ENCODE measurements at regions not wholly inside any gene's neighbourhood (a gene's known extent, or its start where the extent isn't known, plus 50 kb on each side); places are given as distances from the start of the nearest gene placed in this dataset.

DNA sequence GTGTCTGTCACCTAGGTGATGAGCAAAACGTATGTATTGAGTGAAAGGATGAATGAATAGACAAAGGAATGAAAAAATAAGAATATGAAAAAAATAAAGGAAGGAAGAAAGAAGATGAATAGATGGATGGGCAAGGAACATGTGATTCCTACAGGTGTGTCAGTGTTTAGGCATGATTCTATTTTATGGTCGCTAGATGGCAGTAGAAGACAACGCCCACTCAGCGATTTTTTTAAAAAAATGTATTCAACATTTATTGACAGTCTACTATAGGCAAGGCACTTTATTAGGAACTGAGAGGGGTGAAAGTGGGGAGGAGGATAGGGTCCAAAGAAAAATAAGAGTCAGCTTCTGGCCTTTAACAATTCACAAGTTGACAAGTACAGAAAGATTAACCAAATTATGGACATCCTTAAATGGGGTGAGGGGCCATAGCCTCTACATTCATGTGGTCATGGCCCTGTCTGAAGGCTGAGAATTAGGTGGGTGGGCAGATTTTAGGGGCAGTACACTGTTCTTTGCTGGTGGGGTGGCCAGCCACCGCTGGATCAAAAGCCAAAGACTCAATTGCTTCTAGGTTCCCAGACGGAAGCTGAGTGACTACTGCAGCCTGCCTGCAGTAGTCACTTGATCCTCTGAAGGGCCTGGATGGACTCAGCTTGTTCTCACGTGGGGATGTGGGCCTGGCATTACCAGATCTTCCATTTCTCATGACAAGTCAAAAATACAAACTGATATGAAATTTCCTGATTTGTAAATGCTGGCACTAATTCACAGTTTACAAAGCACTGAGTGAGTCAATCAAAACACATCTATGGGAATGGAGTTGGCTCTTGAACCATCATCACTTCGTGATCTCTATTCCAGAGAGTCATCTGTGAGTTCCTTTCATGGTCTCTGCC is 83.9 kb downstream of the FASLG start:
- TF ChIP-seq, protein P1, sequence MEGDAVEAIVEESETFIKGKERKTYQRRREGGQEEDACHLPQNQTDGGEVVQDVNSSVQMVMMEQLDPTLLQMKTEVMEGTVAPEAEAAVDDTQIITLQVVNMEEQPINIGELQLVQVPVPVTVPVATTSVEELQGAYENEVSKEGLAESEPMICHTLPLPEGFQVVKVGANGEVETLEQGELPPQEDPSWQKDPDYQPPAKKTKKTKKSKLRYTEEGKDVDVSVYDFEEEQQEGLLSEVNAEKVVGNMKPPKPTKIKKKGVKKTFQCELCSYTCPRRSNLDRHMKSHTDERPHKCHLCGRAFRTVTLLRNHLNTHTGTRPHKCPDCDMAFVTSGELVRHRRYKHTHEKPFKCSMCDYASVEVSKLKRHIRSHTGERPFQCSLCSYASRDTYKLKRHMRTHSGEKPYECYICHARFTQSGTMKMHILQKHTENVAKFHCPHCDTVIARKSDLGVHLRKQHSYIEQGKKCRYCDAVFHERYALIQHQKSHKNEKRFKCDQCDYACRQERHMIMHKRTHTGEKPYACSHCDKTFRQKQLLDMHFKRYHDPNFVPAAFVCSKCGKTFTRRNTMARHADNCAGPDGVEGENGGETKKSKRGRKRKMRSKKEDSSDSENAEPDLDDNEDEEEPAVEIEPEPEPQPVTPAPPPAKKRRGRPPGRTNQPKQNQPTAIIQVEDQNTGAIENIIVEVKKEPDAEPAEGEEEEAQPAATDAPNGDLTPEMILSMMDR (IDR thresholded peaks at IDR 0.05; ENCODE audit: low read length), result peak; percentile 80
- TF ChIP-seq EZH2 (IDR thresholded peaks at IDR 0.05; ENCODE audit: borderline replicate concordance, low read length), result no peak
